ENCODE measurements at regions not wholly inside any gene's neighbourhood (a gene's known extent, or its start where the extent isn't known, plus 50 kb on each side); places are given as distances from the start of the nearest gene placed in this dataset.
"Not testable (repeated sequence)": the region's sequence is repeated elsewhere in the genome, so short reads cannot be mapped to it uniquely, and the experiment has no call there.

DNA sequence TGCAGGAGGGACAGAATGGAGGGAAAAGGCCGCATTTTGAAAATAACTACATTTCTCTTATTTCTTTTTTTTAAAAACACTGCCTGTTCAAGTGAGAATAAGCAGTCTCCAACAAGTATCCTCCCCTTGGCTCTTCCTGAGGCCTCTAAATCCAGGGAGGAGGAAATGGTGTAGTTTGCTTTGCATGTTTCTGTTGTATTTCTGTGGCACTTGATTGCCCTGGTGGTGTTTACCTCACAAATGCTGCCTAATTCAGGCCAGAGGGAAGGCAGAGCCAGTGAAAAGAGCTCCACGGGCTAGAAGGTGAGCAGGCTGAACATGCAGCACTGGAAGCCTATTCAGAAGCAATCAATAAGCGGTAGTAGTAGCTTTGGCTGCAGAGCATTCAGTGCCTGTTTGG, 149.3 kb upstream of the ATP11B start:
- intact Hi-C loops (cut with DNase I; ENCODE audit: low total_unique reads) = no loop called here
- TF ChIP-seq CTCF (IDR thresholded peaks at IDR 0.05) (no peak), POLR2A (IDR thresholded peaks at IDR 0.05) (no peak)
- Histone ChIP-seq H3K27ac (no peak overlapping the region), H3K4me1 (no peaks in the 10 kb centered on the region), H3K4me3 (no peak overlapping the region), H3K36me3 (no peaks in the 10 kb centered on the region), H3K9me3 (no peaks in the 10 kb centered on the region), H3K27me3 (no peaks in the 10 kb centered on the region)
- DNase-seq = no peak

GRCh38 chr3:182644790-182645433, 148.4 kb upstream of the ATP11B start:
- Histone ChIP-seq H3K9me3 (no peaks in the 10 kb centered on the region), H3K36me3 (no peaks in the 10 kb centered on the region), H3K27ac (no peak overlapping the region), H3K4me1 (no peaks in the 10 kb centered on the region), H3K4me3 (no peak overlapping the region), H3K27me3 (no peaks in the 10 kb centered on the region)
- intact Hi-C loops (cut with DNase I; ENCODE audit: low total_unique reads) = no loop called here
- TF ChIP-seq CTCF (IDR thresholded peaks at IDR 0.05) = no peak
- TF ChIP-seq POLR2A (IDR thresholded peaks at IDR 0.05) = no peak
- no peak for DNase-seq

GRCh38 chr3:182650568-182651128, 142.7 kb upstream of the ATP11B start:
- Histone ChIP-seq H3K27me3 (no peaks in the 10 kb centered on the region), H3K9me3 (no peaks in the 10 kb centered on the region), H3K4me3 (no peak overlapping the region), H3K4me1 (no peaks in the 10 kb centered on the region), H3K27ac (no peak overlapping the region), H3K36me3 (no peaks in the 10 kb centered on the region)
- intact Hi-C loops (cut with DNase I; ENCODE audit: low total_unique reads) = no loop called here
- TF ChIP-seq POLR2A (IDR thresholded peaks at IDR 0.05) = no peak
- TF ChIP-seq CTCF (IDR thresholded peaks at IDR 0.05) = no peak
- no peak for DNase-seq

DNA sequence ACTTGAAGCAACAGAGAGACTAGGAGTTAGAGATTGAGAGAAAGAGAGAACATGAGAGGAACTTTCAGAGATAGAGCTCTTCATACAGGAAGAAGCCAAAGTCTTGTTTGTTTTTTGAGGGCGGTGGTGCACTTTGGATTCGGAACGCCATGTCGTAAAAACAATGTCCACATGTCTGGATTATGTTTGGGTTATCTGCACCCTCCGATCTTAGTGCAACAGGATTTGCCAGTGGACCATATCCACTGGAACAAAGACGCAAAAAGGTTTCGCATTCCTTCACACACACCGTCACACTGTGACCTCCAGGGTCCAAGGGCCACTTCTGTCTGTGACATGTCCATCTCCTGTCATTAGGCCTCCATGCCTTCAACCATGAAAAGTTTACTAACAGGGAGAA, 141.8 kb upstream of the ATP11B start:
- Histone ChIP-seq H3K9me3 (no peaks in the 10 kb centered on the region), H3K36me3 (no peaks in the 10 kb centered on the region), H3K4me3 (no peak overlapping the region), H3K27ac (no peak overlapping the region), H3K4me1 (no peaks in the 10 kb centered on the region), H3K27me3 (no peaks in the 10 kb centered on the region)
- intact Hi-C loops (cut with DNase I; ENCODE audit: low total_unique reads) = no loop called here
- no peak for TF ChIP-seq POLR2A (IDR thresholded peaks at IDR 0.05)
- no peak for TF ChIP-seq CTCF (IDR thresholded peaks at IDR 0.05)
- DNase-seq = no peak

GRCh38 chr3:182653065-182653464, 140.2 kb upstream of the ATP11B start:
- DNase-seq; H3K27me3 ChIP-seq; H3K9me3 ChIP-seq; intact Hi-C loops (cut with DNase I; ENCODE audit: low total_unique reads); H3K36me3 ChIP-seq; H3K4me1 ChIP-seq; H3K4me3 ChIP-seq; H3K27ac ChIP-seq: not testable (repeated sequence)

DNA sequence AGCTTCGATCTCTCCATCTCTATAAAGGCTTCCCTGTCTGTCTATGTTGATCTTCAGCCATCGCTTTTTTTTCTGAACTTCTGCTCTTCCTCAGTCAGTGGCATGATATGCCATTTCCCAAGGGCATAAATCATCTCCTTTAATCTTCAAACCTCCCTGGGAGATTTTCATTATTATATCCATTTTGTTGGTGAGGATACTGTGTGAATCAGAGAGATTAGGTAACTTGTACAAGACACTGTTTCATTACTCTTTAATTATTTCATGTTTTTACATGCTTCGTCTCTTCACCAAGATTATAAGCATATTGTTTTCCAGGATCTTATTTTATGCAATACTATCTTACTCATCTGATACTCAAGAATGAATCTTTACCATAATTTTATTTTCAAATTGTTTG, 124.8 kb upstream of the ATP11B start:
- no peaks in the 10 kb centered on the region for H3K4me1 ChIP-seq
- no peak overlapping the region for H3K27ac ChIP-seq
- no peak overlapping the region for H3K4me3 ChIP-seq
- no peak for DNase-seq
- no peaks in the 10 kb centered on the region for H3K27me3 ChIP-seq
- TF ChIP-seq CTCF (IDR thresholded peaks at IDR 0.05) = no peak
- no peak for TF ChIP-seq POLR2A (IDR thresholded peaks at IDR 0.05)
- intact Hi-C loops (cut with DNase I; ENCODE audit: low total_unique reads) = no loop called here
- H3K9me3 ChIP-seq = no peaks in the 10 kb centered on the region
- H3K36me3 ChIP-seq = no peaks in the 10 kb centered on the region

All from uterus (tissue), 3 donors.